GM12878 (cell line): ENCODE measurements at regions not wholly inside any gene's neighbourhood (a gene's known extent, or its start where the extent isn't known, plus 50 kb on each side); places are given as distances from the start of the nearest gene placed in this dataset.

Experiments
- ATF2 ChIP-seq: IDR thresholded peaks from 2 replicates; pipeline ENCODE4 v1.6.1; 2012; ENCODE audit warnings: low read length, inconsistent platforms
- BRCA1 ChIP-seq: IDR thresholded peaks from 2 replicates; pipeline ENCODE4 v1.6.1; 2011; ENCODE audit warnings: low read depth, low read length, improper control_type of control experiment
- CEBPB ChIP-seq, 2 experiments: fragments of 150-350 bp in 1 of 2; IDR thresholded peaks; 2 replicates each; pipeline ENCODE4 v1.6.1; 2012 to 2014; ENCODE audit warnings: low read depth in 2 of 2, low read length in 2 of 2, borderline replicate concordance in 1 of 2, inconsistent platforms in 1 of 2
- CEBPZ ChIP-seq: fragments of 150-350 bp; IDR thresholded peaks from 2 replicates; pipeline ENCODE4 v1.6.1; 2016; ENCODE audit warnings: low read depth, low read length
- CREB1 ChIP-seq: IDR thresholded peaks from 2 replicates; pipeline ENCODE4 v1.6.1; 2012; ENCODE audit warnings: low read depth, mild to moderate bottlenecking, inconsistent platforms
- CREM ChIP-seq: IDR thresholded peaks from 2 replicates; pipeline ENCODE4 v1.6.1; 2014; ENCODE audit warnings: antibody characterized with exemption, low read depth
- ETV6 ChIP-seq, 2 experiments: fragments of 450-650 bp in 1 of 2; IDR thresholded peaks in 1 of 2; conservative IDR thresholded peaks in 1 of 2; 2 replicates each; pipeline ENCODE4 v1.6.1; 2014; ENCODE audit warnings: antibody characterized with exemption in 1 of 2, borderline replicate concordance in 1 of 2, low read depth in 1 of 2, mild to moderate bottlenecking in 1 of 2, moderate library complexity in 1 of 2
- FOS ChIP-seq: IDR thresholded peaks from 3 replicates; pipeline ENCODE4 v1.6.1; 2011; ENCODE audit warnings: borderline replicate concordance; ENCODE audit not compliant: insufficient read length; ENCODE audit errors: extremely low read depth
- LARP7 ChIP-seq: fragments of 450-650 bp; IDR thresholded peaks from 2 replicates; pipeline ENCODE4 v1.6.1; 2017; ENCODE audit warnings: mild to moderate bottlenecking
- PAX8 ChIP-seq: fragments of 450-650 bp; IDR thresholded peaks from 2 replicates; pipeline ENCODE4 v1.6.1; 2017; ENCODE audit warnings: mild to moderate bottlenecking, moderate library complexity
- TCF3 ChIP-seq: IDR thresholded peaks from 2 replicates; pipeline ENCODE4 v1.6.1; 2012; ENCODE audit warnings: low read depth, mild to moderate bottlenecking, low read length, borderline replicate concordance; ENCODE audit not compliant: insufficient read depth
- USF2 ChIP-seq: IDR thresholded peaks from 2 replicates; pipeline ENCODE4 v1.6.1; 2011; ENCODE audit warnings: low read depth, low read length, improper control_type of control experiment, borderline replicate concordance
- WRNIP1 ChIP-seq: IDR thresholded peaks from 2 replicates; pipeline ENCODE4 v1.6.1; 2011; ENCODE audit warnings: low read depth, low read length, improper control_type of control experiment, borderline replicate concordance

- TF ChIP-seq CEBPZ (no peak), CEBPB (IDR thresholded peaks at IDR 0.05; ENCODE audit: borderline replicate concordance in 1 of 2, low read depth in 2 of 2, low read length in 2 of 2) (no peak), CREB1 (0 out of 2 replicates have a peak, but pooled peaks have one; percentile 36), ETV6 (conservative IDR thresholded peaks at IDR 0.05 in 1 of 2, IDR thresholded peaks at IDR 0.05 in 1 of 2; ENCODE audit: borderline replicate concordance in 1 of 2, low read depth in 1 of 2) (no peak), FOS (no peak), PAX8 (no peak), WRNIP1 (no peak), LARP7 (no peak), CREM (peak; percentile 12; the same call in 1 of the 2 replicates), USF2 (no peak), BRCA1 (no peak), ATF2 (0 out of 2 replicates have a peak, but pooled peaks have one; percentile 23), TCF3 (no peak)
- TF ChIP-seq, all 136 proteins: peak for 14
Measured at GRCh38 chr4:112895811-112896608, 153.4 kb upstream of the ANK2 start (continued).
